Liver (tissue), 8 donors: ENCODE measurements at regions not wholly inside any gene's neighbourhood (a gene's known extent, or its start where the extent isn't known, plus 50 kb on each side); places are given as distances from the start of the nearest gene placed in this dataset.

Experiments used
- DNase-seq: peaks from one replicate; pipeline ENCODE4 v3.0.0-alpha.2; 2017; ENCODE audit warnings: low spot score
- H3K27ac ChIP-seq, 2 donors: one replicate each; pipeline ENCODE4 v1.7.0; 2013; ENCODE audit warnings: inconsistent platforms in 2 of 2, low read length in 2 of 2, control low read depth in 1 of 2, low read depth in 1 of 2, mild to moderate bottlenecking in 1 of 2
- H3K27me3 ChIP-seq, 4 donors: one replicate each; pipeline versions ENCODE4 v1.6.1 to v1.7.0; 2013; ENCODE audit warnings: low read length in 3 of 4, inconsistent platforms in 1 of 4, mild to moderate bottlenecking in 1 of 4, moderate library complexity in 1 of 4; ENCODE audit not compliant: control insufficient read depth in 4 of 4, insufficient read depth in 4 of 4
- H3K36me3 ChIP-seq, 4 donors: one replicate each; pipeline versions ENCODE4 v1.6.1 to v1.7.0; 2013; ENCODE audit warnings: low read length in 3 of 4, mild to moderate bottlenecking in 3 of 4, low read depth in 1 of 4, moderate library complexity in 1 of 4; ENCODE audit not compliant: control insufficient read depth in 4 of 4, insufficient read depth in 3 of 4
- H3K4me1 ChIP-seq, 4 donors: one replicate each; pipeline versions ENCODE4 v1.6.1 to v1.7.0; 2013; ENCODE audit warnings: low read length in 3 of 4, mild to moderate bottlenecking in 3 of 4, moderate library complexity in 1 of 4; ENCODE audit not compliant: control insufficient read depth in 4 of 4, insufficient read depth in 4 of 4
- H3K4me3 ChIP-seq, 3 donors: one replicate each; pipeline versions ENCODE4 v1.6.1 to v1.7.0; 2013; ENCODE audit warnings: low read length in 3 of 3, control low read depth in 1 of 3, low read depth in 1 of 3, mild to moderate bottlenecking in 1 of 3
- H3K9ac ChIP-seq, 2 donors: one replicate each; pipeline ENCODE4 v1.7.0; 2013; ENCODE audit warnings: low read length in 2 of 2, mild to moderate bottlenecking in 2 of 2, moderate library complexity in 2 of 2, control low read depth in 1 of 2, low read depth in 1 of 2
- H3K9me3 ChIP-seq, 4 donors: one replicate each; pipeline versions ENCODE4 v1.6.1 to v1.7.0; 2013; ENCODE audit warnings: low read length in 3 of 4; ENCODE audit not compliant: control insufficient read depth in 4 of 4
- ATF3 ChIP-seq: IDR thresholded peaks from 2 replicates; pipeline ENCODE4 v1.6.1; 2016; ENCODE audit warnings: antibody characterized with exemption
- CTCF ChIP-seq: fragments of 150-350 bp; IDR thresholded peaks from 2 replicates; pipeline ENCODE4 v1.5.1; 2017; ENCODE audit warnings: improper control_type of control experiment, low read depth, low read length; ENCODE audit not compliant: missing input control
- EGR1 ChIP-seq, 2 donors: IDR thresholded peaks; 2 replicates each; pipeline ENCODE4 v1.6.1; 2016 to 2018; ENCODE audit warnings: antibody characterized with exemption in 2 of 2, low read depth in 2 of 2
- FOXA1 ChIP-seq: IDR thresholded peaks from 2 replicates; pipeline ENCODE4 v1.6.1; 2016; ENCODE audit warnings: antibody characterized with exemption
- FOXA2 ChIP-seq: IDR thresholded peaks from 2 replicates; pipeline ENCODE4 v1.6.1; 2016; ENCODE audit warnings: antibody characterized with exemption
- GABPA ChIP-seq, 2 donors: IDR thresholded peaks in 1 of 2; conservative IDR thresholded peaks in 1 of 2; 2 replicates each; pipeline ENCODE4 v1.6.1; 2016; ENCODE audit warnings: antibody characterized with exemption in 2 of 2, mild to moderate bottlenecking in 1 of 2, moderate library complexity in 1 of 2
- HNF4A ChIP-seq, 2 donors: conservative IDR thresholded peaks; 2 replicates each; pipeline ENCODE4 v1.6.1; 2016; ENCODE audit warnings: antibody characterized with exemption in 2 of 2, mild to moderate bottlenecking in 2 of 2
- HNF4G ChIP-seq: IDR thresholded peaks from 2 replicates; pipeline ENCODE4 v1.6.1; 2016; ENCODE audit warnings: antibody characterized with exemption
- JUND ChIP-seq, 2 donors: IDR thresholded peaks; 2 replicates each; pipeline ENCODE4 v1.6.1; 2016; ENCODE audit warnings: antibody characterized with exemption in 2 of 2
- MAX ChIP-seq: IDR thresholded peaks from 2 replicates; pipeline ENCODE4 v1.6.1; 2016; ENCODE audit warnings: antibody characterized with exemption
- NR2F2 ChIP-seq: IDR thresholded peaks from 2 replicates; pipeline ENCODE4 v1.6.1; 2016; ENCODE audit warnings: antibody characterized with exemption
- RAD21 ChIP-seq, 2 donors: IDR thresholded peaks; 2 replicates each; pipeline ENCODE4 v1.6.1; 2016; ENCODE audit warnings: antibody characterized with exemption in 2 of 2, mild to moderate bottlenecking in 2 of 2
- REST ChIP-seq: IDR thresholded peaks from 2 replicates; pipeline ENCODE4 v1.6.1; 2016; ENCODE audit warnings: antibody characterized with exemption, mild to moderate bottlenecking
- RXRA ChIP-seq, 2 donors: IDR thresholded peaks; 2 replicates each; pipeline ENCODE4 v1.6.1; 2017 to 2018; ENCODE audit warnings: antibody characterized with exemption in 2 of 2, mild to moderate bottlenecking in 1 of 2
- SP1 ChIP-seq: IDR thresholded peaks from 2 replicates; pipeline ENCODE4 v1.6.1; 2018; ENCODE audit warnings: antibody characterized with exemption, mild to moderate bottlenecking
- TAF1 ChIP-seq: conservative IDR thresholded peaks from 2 replicates; pipeline ENCODE4 v1.6.1; 2016; ENCODE audit warnings: antibody characterized with exemption, mild to moderate bottlenecking
- YY1 ChIP-seq: IDR thresholded peaks from 2 replicates; pipeline ENCODE4 v1.6.1; 2016; ENCODE audit warnings: antibody characterized with exemption, mild to moderate bottlenecking
- ZBTB33 ChIP-seq: IDR thresholded peaks from 2 replicates; pipeline ENCODE4 v1.6.1; 2016; ENCODE audit warnings: antibody characterized with exemption
- WGBS: extraction: QIAGEN DNeasy Blood & Tissue Kit; methylation state at CpG from one replicate; pipeline ENCODE4 v1.1.7; 2013; 5-methylcytosine and 5-hydroxymethylcytosine counted together
- donor health status: healthy.
- donor health status: healthy.
- donor health status: healthy.
- donor health status: healthy.
- donor health status: healthy.

GRCh38 chr3:23105048-23105447 lies 98.1 kb upstream of the UBE2E2 start:
- TF ChIP-seq EGR1 (IDR thresholded peaks at IDR 0.05; ENCODE audit: low read depth in 2 of 2) (no peak), HNF4A (conservative IDR thresholded peaks at IDR 0.05) (no peak), YY1 (no peak), TAF1 (no peak), SP1 (no peak), GABPA (IDR thresholded peaks at IDR 0.05 in 1 of 2, conservative IDR thresholded peaks at IDR 0.05 in 1 of 2) (no peak), MAX (no peak)
- Histone ChIP-seq H3K27me3 (peaks cover 0 to 2% (median 0%) of the 10 kb centered on the region in 4 donors), H3K9ac (no peak overlapping the region), H3K27ac (no peak overlapping the region), H3K4me1 (no peaks in the 10 kb centered on the region), H3K4me3 (no peak overlapping the region), H3K9me3 (peaks cover 0 to 2% (median under 1%) of the 10 kb centered on the region in 4 donors), H3K36me3 (no peaks in the 10 kb centered on the region)
- DNase-seq, result no peak

GRCh38 chr3:23106666-23107065 lies 96.5 kb upstream of the UBE2E2 start:
- 88% methylated on average over 3 of the region's 3 CpGs for WGBS
- DNase-seq, result no peak
- Histone ChIP-seq H3K4me1 (no peaks in the 10 kb centered on the region), H3K9me3 (peaks cover 0 to 2% (median under 1%) of the 10 kb centered on the region in 4 donors), H3K27ac (no peak overlapping the region), H3K4me3 (no peak overlapping the region), H3K27me3 (no peaks in the 10 kb centered on the region), H3K9ac (no peak overlapping the region), H3K36me3 (no peaks in the 10 kb centered on the region)
- TF ChIP-seq ATF3, result no peak
- TF ChIP-seq FOXA2, result no peak
- TF ChIP-seq NR2F2, result no peak
- TF ChIP-seq RXRA (IDR thresholded peaks at IDR 0.05), result no peak
- no peak for TF ChIP-seq HNF4G
- no peak for TF ChIP-seq MAX
- TF ChIP-seq YY1, result no peak
- no peak for TF ChIP-seq CTCF
- no peak for TF ChIP-seq HNF4A (conservative IDR thresholded peaks at IDR 0.05)
- no peak for TF ChIP-seq FOXA1
- no peak for TF ChIP-seq REST
- TF ChIP-seq SP1, result no peak
- no peak for TF ChIP-seq ZBTB33
- TF ChIP-seq JUND (IDR thresholded peaks at IDR 0.05), result no peak
- no peak for TF ChIP-seq TAF1
- no peak for TF ChIP-seq RAD21 (IDR thresholded peaks at IDR 0.05)
